ENCODE measurements at regions not wholly inside any gene's neighbourhood (a gene's known extent, or its start where the extent isn't known, plus 50 kb on each side); places are given as distances from the start of the nearest gene placed in this dataset.
"Not testable (repeated sequence)": the region's sequence is repeated elsewhere in the genome, so short reads cannot be mapped to it uniquely, and the experiment has no call there.

- no peak for DNase-seq (ENCODE audit: low read depth)
Observed at GRCh38 chr15:57767481-57767880, 61.0 kb downstream of the POLR2M start.

- DNase-seq (ENCODE audit: low read depth) = no peak
Observed at GRCh38 chr15:57769266-57769665, 62.8 kb downstream of the POLR2M start.

- DNase-seq (ENCODE audit: low read depth) = no peak
Observed at GRCh38 chr15:57770495-57770894, 64.0 kb downstream of the POLR2M start.

GRCh38 chr15:57772223-57772957 is 65.9 kb downstream of the POLR2M start:
- DNase-seq (ENCODE audit: low read depth) = no peak

DNA sequence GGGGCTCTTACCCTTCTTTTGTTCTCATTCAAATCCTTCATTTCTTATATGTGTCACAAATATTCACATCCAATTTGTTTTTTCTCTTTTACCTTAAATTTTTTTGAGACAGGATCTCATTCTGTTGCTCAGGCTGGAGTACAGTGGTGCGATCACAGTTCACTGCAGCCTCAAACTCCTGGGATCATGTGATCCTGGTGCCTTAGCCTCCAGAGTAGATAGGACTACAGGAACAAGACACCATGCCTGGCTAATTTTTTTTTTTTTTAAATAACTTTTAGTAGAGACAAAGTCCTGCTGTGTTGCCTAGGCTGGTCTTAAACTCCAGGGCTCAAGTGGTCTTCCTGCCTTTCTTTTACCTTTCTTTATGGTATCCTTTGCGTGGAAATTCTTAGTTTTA is 66.5 kb downstream of the POLR2M start:
- no peak for DNase-seq (ENCODE audit: low read depth)

- DNase-seq (ENCODE audit: low read depth) = no peak
Observed at GRCh38 chr15:57777003-57777402, 70.5 kb downstream of the POLR2M start.

- DNase-seq (ENCODE audit: low read depth) = no peak
Observed at GRCh38 chr15:57780471-57780870, 74.0 kb downstream of the POLR2M start.

- no peak for DNase-seq (ENCODE audit: low read depth)
Observed at GRCh38 chr15:57782731-57783130, 76.2 kb downstream of the POLR2M start.

- no peak for DNase-seq (ENCODE audit: low read depth)
Observed at GRCh38 chr15:57784081-57784511, 77.6 kb downstream of the POLR2M start.

DNA sequence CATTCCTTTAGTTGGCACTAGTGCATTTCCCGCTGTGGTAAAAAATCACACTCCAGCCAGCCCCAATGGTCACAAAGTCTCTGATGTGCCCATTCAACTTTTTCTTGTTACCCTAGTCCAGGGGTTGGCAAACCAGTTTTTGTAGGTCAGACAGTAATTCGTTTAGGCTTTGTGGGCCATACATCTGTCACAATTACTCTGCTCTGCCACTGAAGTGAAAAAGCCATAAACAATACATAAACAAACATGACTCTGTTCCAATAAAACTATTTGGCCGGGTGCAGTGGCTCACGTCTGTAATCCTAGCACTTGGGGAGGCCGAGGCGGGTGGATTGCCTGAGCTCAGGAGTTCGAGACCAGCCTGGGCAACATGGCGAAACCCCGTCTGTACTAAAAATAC is 78.5 kb downstream of the POLR2M start:
- DNase-seq (ENCODE audit: low read depth) = no peak

DNA sequence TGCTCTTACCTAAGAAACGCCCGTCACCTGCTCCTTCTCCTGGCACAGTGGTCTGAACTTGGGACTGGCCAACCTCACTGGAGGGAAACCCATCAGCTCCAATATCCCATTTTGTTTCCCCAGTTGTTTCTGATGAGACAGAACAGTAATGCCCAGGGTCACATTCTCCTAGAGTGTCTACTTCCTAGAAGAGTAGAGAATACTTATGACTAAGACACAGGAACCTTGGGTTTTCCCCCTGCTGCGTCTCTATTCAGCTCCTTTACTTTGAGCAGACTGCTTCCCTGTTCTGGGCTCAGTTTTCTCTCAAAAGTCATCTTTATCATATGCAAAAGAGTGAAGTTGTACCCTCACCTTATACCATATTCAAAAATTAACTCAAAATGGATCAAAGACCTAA is 79.4 kb downstream of the POLR2M start:
- no peak for DNase-seq (ENCODE audit: low read depth)

DNA sequence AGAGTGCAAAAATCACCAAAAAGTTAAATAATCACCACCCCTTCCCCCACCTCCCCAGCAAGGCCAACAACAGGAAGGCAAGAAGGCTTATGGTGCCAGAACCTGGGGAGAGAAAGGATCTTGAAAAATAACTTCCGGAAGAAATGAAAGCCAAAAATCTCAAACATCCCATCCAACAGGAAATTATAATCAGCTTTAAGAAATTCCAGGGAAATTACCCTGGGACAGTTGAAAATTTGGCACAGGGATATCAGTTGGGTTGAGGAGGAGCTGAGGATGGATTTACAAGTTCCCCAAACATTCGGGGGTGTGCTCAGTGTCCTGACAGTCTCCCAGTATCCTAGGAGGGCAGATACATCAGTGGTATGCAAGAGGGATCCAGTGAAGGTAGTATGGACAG is 82.7 kb downstream of the POLR2M start:
- no peak for DNase-seq (ENCODE audit: low read depth)

DNA sequence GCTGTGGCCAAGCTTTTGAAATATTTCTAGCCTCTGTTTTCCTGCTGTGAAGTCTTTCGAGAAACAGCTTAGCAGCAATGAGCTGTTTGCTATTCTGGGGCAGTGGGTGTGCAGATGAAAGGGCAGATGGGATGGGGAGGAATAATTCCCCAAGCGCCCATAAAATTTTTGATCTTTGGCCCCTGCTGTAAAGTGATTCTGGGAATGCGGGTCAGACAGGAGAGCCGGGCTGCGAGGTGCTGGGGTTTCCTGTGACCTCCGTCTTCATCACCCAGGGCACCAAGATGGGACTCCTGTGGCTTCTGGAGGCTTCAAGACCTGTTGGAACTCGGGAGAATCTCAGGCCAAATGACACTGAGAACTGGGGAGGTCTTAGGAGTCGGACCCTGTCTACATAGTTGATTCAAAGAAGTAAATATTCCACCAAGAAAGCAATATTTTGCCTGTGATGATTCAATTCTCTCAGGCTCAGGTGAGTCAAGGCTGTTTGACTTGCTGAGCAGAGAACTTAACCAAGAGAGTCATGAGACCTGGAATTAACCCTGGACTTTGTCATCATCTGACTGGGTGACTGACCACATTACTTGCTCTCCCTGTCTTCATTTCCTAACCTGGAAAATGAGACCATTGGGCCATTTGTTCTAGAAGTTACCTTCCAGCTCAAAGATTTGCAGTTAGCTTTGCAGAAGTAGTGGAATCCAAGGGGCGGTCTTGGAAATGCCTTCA is 86.4 kb downstream of the POLR2M start:
- DNase-seq (ENCODE audit: low read depth) = no peak

DNA sequence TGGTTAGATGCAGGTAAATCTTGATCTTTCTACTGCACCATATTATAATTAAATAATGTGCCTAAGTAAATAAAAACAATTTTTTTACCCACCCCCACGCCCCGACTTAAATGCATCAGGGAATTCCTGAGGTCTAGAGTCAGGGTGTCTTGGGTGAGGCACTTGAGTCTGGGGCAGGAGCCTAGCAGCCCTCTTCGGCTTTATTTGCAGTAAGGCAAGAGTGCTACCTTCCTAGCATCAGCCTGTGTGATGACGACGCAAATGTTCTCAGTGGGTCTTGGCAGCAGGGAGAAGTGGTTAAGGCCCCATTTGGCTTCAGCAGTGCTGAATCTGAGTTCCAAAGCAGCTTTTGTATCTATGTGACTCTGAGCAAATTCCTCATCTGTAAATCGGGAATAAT is 88.7 kb downstream of the POLR2M start:
- DNase-seq (ENCODE audit: low read depth) = no peak

DNA sequence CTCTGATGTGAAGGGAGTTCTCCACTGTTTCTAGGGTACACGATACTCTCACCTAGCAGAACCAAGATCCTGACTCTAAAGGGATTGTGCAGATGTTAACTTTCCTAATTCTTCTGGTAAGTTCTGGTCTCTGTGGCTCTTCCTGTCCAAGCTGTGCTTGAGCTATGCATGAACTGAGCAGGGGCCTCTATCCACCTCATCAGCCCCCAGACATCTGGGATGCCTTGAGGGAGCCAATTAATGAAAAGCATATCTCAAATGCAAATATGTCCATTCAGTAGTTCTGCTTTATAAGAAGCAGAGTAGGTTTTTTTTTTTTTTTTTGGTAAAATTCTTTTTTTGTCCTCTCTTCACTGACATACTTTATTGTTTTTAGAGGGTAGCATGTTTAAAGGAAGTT is 89.6 kb downstream of the POLR2M start:
- no peak for DNase-seq (ENCODE audit: low read depth)

DNA sequence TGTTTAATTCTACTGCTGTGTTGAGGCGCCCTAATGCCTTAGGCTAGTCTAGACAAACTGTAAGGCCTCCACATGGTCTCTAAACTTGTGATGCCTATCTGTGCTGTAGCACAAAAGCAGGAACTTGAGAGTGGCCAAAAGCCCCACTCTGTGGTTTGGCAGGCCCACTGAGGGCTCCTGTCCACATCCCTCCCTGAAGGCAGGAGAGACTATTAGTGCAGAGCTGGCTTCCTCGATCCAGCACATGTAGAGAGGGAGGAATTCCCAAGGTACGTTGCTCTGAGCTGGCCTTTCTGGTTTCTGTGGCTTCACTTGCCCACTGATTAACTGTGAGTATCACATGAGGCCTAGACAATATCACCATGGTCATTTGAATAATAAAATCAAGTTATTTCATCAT is 90.6 kb downstream of the POLR2M start:
- no peak for DNase-seq (ENCODE audit: low read depth)

- DNase-seq (ENCODE audit: low read depth) = no peak
Observed at GRCh38 chr15:57797568-57798267, 91.2 kb downstream of the POLR2M start.

DNA sequence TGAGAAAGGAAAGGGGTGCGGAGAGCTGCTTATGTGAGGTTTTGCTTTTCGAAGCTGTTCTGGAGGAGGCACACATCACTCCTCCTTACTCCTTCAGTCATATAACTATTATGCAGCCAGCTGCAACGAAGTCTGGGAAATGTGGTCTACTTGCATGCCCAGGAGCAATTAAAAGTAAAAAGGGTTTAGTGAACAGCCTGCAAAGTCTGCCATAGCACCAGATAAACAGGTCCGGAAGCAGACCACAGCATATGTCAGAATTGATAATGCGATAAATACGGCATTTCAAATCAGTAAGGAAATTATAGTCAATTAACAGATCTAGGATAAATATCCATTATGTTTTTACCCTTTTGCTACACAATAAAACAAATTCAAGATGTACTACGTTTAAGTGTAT is 99.5 kb downstream of the POLR2M start:
- DNase-seq (ENCODE audit: low read depth) = no peak

DNA sequence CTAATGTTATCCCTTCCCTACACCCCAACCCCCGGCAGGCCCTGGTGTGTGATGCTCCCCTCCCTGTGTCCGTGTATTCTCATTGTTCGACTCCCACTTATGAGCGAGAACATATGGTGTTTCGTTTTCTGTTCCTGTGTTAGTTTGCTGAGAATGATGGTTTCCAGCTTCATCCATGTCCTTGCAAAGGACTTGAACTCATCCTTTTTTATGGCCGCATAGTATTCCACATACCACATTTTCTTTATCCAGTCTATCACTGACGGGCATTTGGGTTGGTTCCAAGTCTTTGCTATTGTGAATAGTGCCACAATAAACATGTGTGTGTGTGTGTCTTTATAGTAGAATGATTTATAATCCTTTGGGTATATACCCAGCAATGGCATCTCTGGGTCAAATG is 102.8 kb downstream of the POLR2M start:
- DNase-seq (ENCODE audit: low read depth) = not testable (repeated sequence)

DNA sequence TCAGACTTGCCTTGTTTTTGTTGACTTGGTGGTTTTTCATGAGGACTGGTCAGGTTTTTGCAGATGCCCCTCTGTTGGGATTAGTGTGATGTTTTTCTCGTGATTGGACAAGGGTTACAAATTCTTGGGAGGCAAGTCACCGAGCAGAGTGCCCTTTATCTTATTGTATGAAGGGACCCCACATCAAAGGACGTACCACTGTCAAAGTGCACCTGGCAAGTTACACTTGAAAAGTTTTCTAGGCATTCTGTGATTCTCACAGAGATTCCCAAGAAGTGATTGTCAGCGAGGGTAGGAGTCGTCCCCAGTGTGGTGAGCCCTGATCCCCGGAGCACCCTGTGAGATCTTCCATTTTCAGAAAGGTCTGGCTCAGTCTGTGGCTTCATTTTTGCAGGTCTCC is 110.1 kb downstream of the POLR2M start:
- DNase-seq (ENCODE audit: low read depth) = no peak

DNA sequence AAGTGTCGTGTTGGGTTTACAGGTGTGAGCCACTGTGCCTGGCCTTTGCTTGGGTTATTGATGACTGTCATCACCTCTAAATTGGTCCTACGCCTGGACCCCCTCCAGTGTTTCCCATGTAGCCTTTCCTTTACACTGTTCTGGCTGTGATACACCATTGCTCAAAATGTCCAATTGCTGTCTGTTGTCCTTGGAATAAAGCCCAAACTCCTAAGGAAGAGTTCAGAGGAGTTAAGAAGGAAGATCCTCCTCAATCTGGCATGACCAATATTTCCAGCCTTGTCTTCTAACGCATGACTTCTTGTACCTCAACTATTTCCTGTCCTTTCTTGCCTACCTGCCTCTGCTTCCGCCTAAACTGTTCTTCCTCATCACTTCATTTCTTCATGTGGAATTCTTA is 113.1 kb downstream of the POLR2M start:
- DNase-seq (ENCODE audit: low read depth) = no peak

GRCh38 chr15:57820119-57820518 is 113.6 kb downstream of the POLR2M start:
- DNase-seq (ENCODE audit: low read depth) = no peak

GRCh38 chr15:57821826-57822225 is 115.3 kb downstream of the POLR2M start:
- no peak for DNase-seq (ENCODE audit: low read depth)

Data from activated gamma-delta T cell treated with anti-CD3 and anti-CD28 coated beads, Interleukin-2, amount 50 U/mL, for 16 hours (primary cell).